ENCODE measurements at regions not wholly inside any gene's neighbourhood (a gene's known extent, or its start where the extent isn't known, plus 50 kb on each side); places are given as distances from the start of the nearest gene placed in this dataset.
"Not testable (repeated sequence)": the region's sequence is repeated elsewhere in the genome, so short reads cannot be mapped to it uniquely, and the experiment has no call there.

- no peak overlapping the region for H3K27ac ChIP-seq
- no peak overlapping the region for H3K4me3 ChIP-seq
- TF ChIP-seq CTCF (IDR thresholded peaks at IDR 0.05), result no peak
- no peak for DNase-seq (ENCODE audit: low spot score)
Measured at GRCh38 chrX:46152756-46153155, 392.5 kb downstream of the ZNF674 start.

DNA sequence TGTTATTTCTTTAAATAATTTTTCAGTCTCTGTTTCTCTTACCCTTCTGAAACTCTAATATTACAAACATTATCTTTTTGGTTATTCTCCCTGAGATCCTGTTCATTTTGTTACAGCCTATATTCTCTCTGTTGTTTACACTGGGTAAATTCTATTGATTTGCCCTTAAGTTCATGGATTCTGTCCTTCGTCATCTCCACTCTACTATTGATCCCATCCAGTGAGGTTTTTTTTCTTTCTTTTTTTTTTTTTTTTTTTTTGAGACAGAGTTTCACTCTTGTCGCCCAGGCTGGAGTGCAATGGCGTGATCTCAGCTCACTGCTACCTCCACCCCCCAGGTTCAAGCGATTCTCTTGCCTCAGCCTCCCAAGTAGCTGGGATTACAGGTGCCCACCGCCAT is 393.9 kb downstream of the ZNF674 start:
- not testable (repeated sequence) for DNase-seq (ENCODE audit: low spot score)

GRCh38 chrX:46144566-46144965 is 400.7 kb downstream of the ZNF674 start:
- DNase-seq (ENCODE audit: low spot score), result no peak
- H3K4me3 ChIP-seq, result no peak overlapping the region

More for the DNA sequence above, 393.9 kb downstream of the ZNF674 start:
- H3K27ac ChIP-seq, H3K4me3 ChIP-seq: not testable (repeated sequence)

DNA sequence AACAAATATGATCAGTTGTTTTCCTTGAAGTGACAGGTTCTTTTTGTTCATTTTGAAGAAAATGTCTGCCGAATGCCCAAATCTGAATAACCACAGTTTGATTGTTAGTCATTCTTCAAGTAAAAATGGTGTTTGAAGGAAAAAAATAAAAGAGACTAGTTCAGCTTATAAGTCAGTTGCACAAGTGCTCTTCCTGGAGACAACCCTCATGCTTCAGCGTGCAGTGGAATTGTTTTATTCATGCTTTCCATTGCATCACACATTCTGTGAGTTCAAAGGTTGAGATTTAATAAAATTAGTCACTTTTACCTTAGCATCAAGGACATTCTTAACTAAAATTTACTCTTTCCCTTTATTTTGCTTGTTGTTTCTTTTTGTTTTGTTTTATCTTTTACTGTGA is 404.9 kb downstream of the ZNF674 start:
- H3K4me3 ChIP-seq, result no peak overlapping the region
- TF ChIP-seq CTCF (IDR thresholded peaks at IDR 0.05), result no peak
- DNase-seq (ENCODE audit: low spot score), result no peak
- H3K27ac ChIP-seq, result no peak overlapping the region

More at GRCh38 chrX:46144566-46144965, 400.7 kb downstream of the ZNF674 start:
- TF ChIP-seq CTCF (IDR thresholded peaks at IDR 0.05), result no peak
- H3K27ac ChIP-seq, result no peak overlapping the region

DNA sequence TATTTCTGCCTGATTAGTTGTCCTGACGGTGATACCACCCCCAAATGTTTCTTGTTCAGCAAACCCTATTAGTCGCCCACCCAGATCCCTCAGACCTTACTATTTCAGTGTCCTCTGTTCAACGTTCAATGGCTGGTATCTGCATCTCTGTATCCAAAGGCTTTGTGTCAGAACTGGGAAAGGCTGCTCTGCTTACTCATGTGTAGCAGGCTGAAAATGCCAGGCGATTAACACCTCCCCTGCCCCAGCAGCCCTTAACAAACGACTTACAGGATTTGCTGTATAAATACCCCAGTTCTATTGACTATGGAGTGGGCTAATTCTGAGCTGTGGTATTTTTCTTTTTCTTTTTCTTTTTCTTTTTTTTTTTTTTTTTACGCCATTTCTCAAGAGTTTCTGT is 415.0 kb downstream of the ZNF674 start:
- no peak for DNase-seq (ENCODE audit: low spot score)
- Histone ChIP-seq H3K4me3 (no peak overlapping the region), H3K27ac (no peak overlapping the region)
- TF ChIP-seq CTCF (IDR thresholded peaks at IDR 0.05), result no peak

DNA sequence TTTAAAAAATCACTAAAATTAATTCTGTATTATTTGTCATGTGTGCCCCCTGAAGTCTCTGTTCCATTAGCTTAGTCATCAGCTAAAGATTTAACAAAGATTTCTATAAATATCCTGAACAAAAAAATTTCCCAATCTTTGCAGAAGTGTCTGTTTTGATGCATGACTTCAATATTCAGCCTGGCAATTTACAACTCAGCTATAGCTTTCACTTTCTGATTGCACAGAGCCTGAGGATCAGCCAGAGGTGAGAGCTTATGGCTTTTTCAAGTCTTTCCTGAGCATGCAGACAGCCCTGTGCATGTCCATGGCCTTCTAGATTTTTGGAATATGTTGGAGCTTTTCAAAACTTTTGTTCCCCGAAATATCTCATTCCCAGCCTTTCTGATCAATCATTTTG is 420.1 kb downstream of the ZNF674 start:
- Histone ChIP-seq H3K27ac (no peak overlapping the region), H3K4me3 (no peak overlapping the region)
- no peak for DNase-seq (ENCODE audit: low spot score)
- no peak for TF ChIP-seq CTCF (IDR thresholded peaks at IDR 0.05)

DNA sequence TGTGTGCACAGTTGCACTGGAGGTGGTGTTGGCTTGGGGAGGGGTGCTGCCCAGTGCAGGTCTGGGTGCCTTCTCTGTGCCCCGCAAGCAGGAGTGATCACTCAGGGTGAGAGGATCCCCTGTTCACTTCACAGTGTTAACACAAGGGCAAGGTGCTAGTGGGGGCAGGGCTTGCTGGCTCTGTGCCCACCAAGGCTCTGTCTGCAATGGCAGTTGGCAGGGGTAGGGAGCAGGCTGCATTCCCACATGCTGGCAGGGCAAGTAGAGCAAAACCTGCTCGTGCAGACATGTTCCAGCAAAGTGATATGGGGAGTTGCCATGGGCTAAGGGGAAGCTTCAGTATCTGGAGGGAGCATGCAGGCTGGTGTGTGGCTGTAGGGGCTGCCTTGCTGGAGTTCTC is 428.0 kb downstream of the ZNF674 start:
- H3K27ac ChIP-seq, result no peak overlapping the region
- no peak overlapping the region for H3K4me3 ChIP-seq
- TF ChIP-seq CTCF (IDR thresholded peaks at IDR 0.05), result no peak
- DNase-seq (ENCODE audit: low spot score), result no peak

DNA sequence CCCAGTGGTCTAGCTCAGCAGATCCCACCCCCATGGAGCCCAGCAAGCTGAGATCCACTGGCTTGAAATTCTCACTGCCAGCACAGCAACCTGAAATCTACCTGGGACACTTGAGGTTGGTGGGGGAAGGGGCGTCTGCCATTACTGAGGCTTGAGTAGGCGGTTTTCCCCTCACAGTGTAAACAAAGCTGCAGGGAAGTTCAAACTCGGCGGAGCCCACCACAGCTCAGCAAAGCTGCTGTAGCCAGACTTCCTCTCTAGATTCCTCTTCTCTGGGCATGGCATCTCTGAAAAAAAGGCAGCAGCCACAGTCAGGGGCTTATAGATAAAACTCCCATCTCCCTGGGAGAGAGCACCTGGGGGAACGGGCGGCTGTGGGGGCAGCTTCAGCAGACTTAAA is 457.9 kb downstream of the ZNF674 start:
- DNase-seq (ENCODE audit: low spot score); H3K4me3 ChIP-seq; H3K27ac ChIP-seq: not testable (repeated sequence)

GRCh38 chrX:46080121-46080520 is 465.1 kb downstream of the ZNF674 start:
- not testable (repeated sequence) for H3K27ac ChIP-seq; DNase-seq (ENCODE audit: low spot score); H3K4me3 ChIP-seq

Data from coronary artery (tissue), 2 donors.